ENCODE measurements at regions not wholly inside any gene's neighbourhood (a gene's known extent, or its start where the extent isn't known, plus 50 kb on each side); places are given as distances from the start of the nearest gene placed in this dataset.

GRCh38 chr6:56758553-56758952 is 115.9 kb upstream of the DST start:
- H3K9me3 ChIP-seq (ENCODE audit: insufficient read depth, low read length): no peaks in the 10 kb centered on the region
- no peak overlapping the region for H3K4me3 ChIP-seq (ENCODE audit: insufficient read depth, low read length, poor library complexity, severe bottlenecking)
- H3K9ac ChIP-seq (ENCODE audit: low read length): no peak overlapping the region
- H3K9me2 ChIP-seq (replicated peaks; ENCODE audit: insufficient read depth, low read length): no peaks in the 10 kb centered on the region
- no peaks in the 10 kb centered on the region; the same call in 1 of the 2 replicates for H4K20me1 ChIP-seq (ENCODE audit: low read depth, low read length)
- TF ChIP-seq EZH2phosphoT487 (conservative IDR thresholded peaks at IDR 0.05; ENCODE audit: low read length) (no peak), CTCF (IDR thresholded peaks at IDR 0.05; ENCODE audit: insufficient read depth, low read length, poor library complexity, severe bottlenecking) (no peak)
- H2AFZ ChIP-seq (ENCODE audit: low read depth, low read length, severe bottlenecking): no peak overlapping the region
- H3K79me2 ChIP-seq (ENCODE audit: insufficient read depth, low read length): no peaks in the 10 kb centered on the region
- no peak overlapping the region for H3K4me2 ChIP-seq (ENCODE audit: low read depth, low read length, poor library complexity, severe bottlenecking)
- H3F3A ChIP-seq (ENCODE audit: insufficient read depth): no peaks in the 10 kb centered on the region
- no peaks in the 10 kb centered on the region for H3K27me3 ChIP-seq (ENCODE audit: low read length)
- no peaks in the 10 kb centered on the region for H3K36me3 ChIP-seq (ENCODE audit: low read length)
- H3K27ac ChIP-seq (ENCODE audit: low read depth, low read length): no peak overlapping the region

- Histone ChIP-seq H3K9me2 (replicated peaks; ENCODE audit: insufficient read depth, low read length) (no peaks in the 10 kb centered on the region), H3K4me3 (ENCODE audit: insufficient read depth, low read length, poor library complexity, severe bottlenecking) (no peak overlapping the region), H3K9me3 (ENCODE audit: insufficient read depth, low read length) (no peaks in the 10 kb centered on the region), H3K79me2 (ENCODE audit: insufficient read depth, low read length) (no peaks in the 10 kb centered on the region), H3F3A (ENCODE audit: insufficient read depth) (no peaks in the 10 kb centered on the region), H3K4me2 (ENCODE audit: low read depth, low read length, poor library complexity, severe bottlenecking) (no peak overlapping the region), H3K27me3 (ENCODE audit: low read length) (no peaks in the 10 kb centered on the region), H2AFZ (ENCODE audit: low read depth, low read length, severe bottlenecking) (no peak overlapping the region), H3K9ac (ENCODE audit: low read length) (no peak overlapping the region), H3K36me3 (ENCODE audit: low read length) (no peaks in the 10 kb centered on the region), H4K20me1 (ENCODE audit: low read depth, low read length) (no peaks in the 10 kb centered on the region; the same call in 1 of the 2 replicates), H3K27ac (ENCODE audit: low read depth, low read length) (no peak overlapping the region)
- TF ChIP-seq EZH2phosphoT487 (conservative IDR thresholded peaks at IDR 0.05; ENCODE audit: low read length): no peak
- TF ChIP-seq CTCF (IDR thresholded peaks at IDR 0.05; ENCODE audit: insufficient read depth, low read length, poor library complexity, severe bottlenecking): no peak
Observed at GRCh38 chr6:56758120-56758519, 115.4 kb upstream of the DST start.

GRCh38 chr6:56757588-56757984 is 114.9 kb upstream of the DST start:
- no peaks in the 10 kb centered on the region for H3K79me2 ChIP-seq (ENCODE audit: insufficient read depth, low read length)
- TF ChIP-seq CTCF (IDR thresholded peaks at IDR 0.05; ENCODE audit: insufficient read depth, low read length, poor library complexity, severe bottlenecking) (no peak), EZH2phosphoT487 (conservative IDR thresholded peaks at IDR 0.05; ENCODE audit: low read length) (no peak)
- H3K27me3 ChIP-seq (ENCODE audit: low read length): no peaks in the 10 kb centered on the region
- no peaks in the 10 kb centered on the region for H3K36me3 ChIP-seq (ENCODE audit: low read length)
- no peak overlapping the region for H3K4me2 ChIP-seq (ENCODE audit: low read depth, low read length, poor library complexity, severe bottlenecking)
- no peak overlapping the region for H3K4me3 ChIP-seq (ENCODE audit: insufficient read depth, low read length, poor library complexity, severe bottlenecking)
- H3K9me3 ChIP-seq (ENCODE audit: insufficient read depth, low read length): no peaks in the 10 kb centered on the region
- no peaks in the 10 kb centered on the region; the same call in 1 of the 2 replicates for H4K20me1 ChIP-seq (ENCODE audit: low read depth, low read length)
- H3K27ac ChIP-seq (ENCODE audit: low read depth, low read length): no peak overlapping the region
- H3F3A ChIP-seq (ENCODE audit: insufficient read depth): no peaks in the 10 kb centered on the region
- H3K9ac ChIP-seq (ENCODE audit: low read length): no peak overlapping the region
- no peaks in the 10 kb centered on the region for H3K9me2 ChIP-seq (replicated peaks; ENCODE audit: insufficient read depth, low read length)
- H2AFZ ChIP-seq (ENCODE audit: low read depth, low read length, severe bottlenecking): no peak overlapping the region
